ENCODE measurements at regions not wholly inside any gene's neighbourhood (a gene's known extent, or its start where the extent isn't known, plus 50 kb on each side); places are given as distances from the start of the nearest gene placed in this dataset.

GRCh38 chr13:31056644-31057271, 104.9 kb downstream of the HSPH1 start:
- no peak for TF ChIP-seq CTCF (IDR thresholded peaks at IDR 0.05; ENCODE audit: borderline replicate concordance, control extremely low read depth, extremely low read depth, insufficient read depth, missing control alignments)
- in situ Hi-C loops (cut with MboI; ENCODE audit: low sequenced_read_pairs, unreplicated experiment) = no loop called here
- no peak for DNase-seq (ENCODE audit: low spot score)

- TF ChIP-seq CTCF (IDR thresholded peaks at IDR 0.05; ENCODE audit: borderline replicate concordance, control extremely low read depth, extremely low read depth, insufficient read depth, missing control alignments) = no peak
- no peak for DNase-seq (ENCODE audit: low spot score)
- in situ Hi-C loops (cut with MboI; ENCODE audit: low sequenced_read_pairs, unreplicated experiment) = no loop called here
Measured at GRCh38 chr13:31055589-31055988, 106.1 kb downstream of the HSPH1 start.

GRCh38 chr13:31054632-31055031, 107.1 kb downstream of the HSPH1 start:
- in situ Hi-C loops (cut with MboI; ENCODE audit: low sequenced_read_pairs, unreplicated experiment) = no loop called here
- no peak for DNase-seq (ENCODE audit: low spot score)
- TF ChIP-seq CTCF (IDR thresholded peaks at IDR 0.05; ENCODE audit: borderline replicate concordance, control extremely low read depth, extremely low read depth, insufficient read depth, missing control alignments) = no peak

- no peak for TF ChIP-seq CTCF (IDR thresholded peaks at IDR 0.05; ENCODE audit: borderline replicate concordance, control extremely low read depth, extremely low read depth, insufficient read depth, missing control alignments)
- DNase-seq (ENCODE audit: low spot score) = no peak
- in situ Hi-C loops (cut with MboI; ENCODE audit: low sequenced_read_pairs, unreplicated experiment) = no loop called here
Measured at GRCh38 chr13:31053896-31054295, 107.8 kb downstream of the HSPH1 start.

- no peak for TF ChIP-seq CTCF (IDR thresholded peaks at IDR 0.05; ENCODE audit: borderline replicate concordance, control extremely low read depth, extremely low read depth, insufficient read depth, missing control alignments)
- in situ Hi-C loops (cut with MboI; ENCODE audit: low sequenced_read_pairs, unreplicated experiment) = no loop called here
- no peak for DNase-seq (ENCODE audit: low spot score)
Measured at GRCh38 chr13:31053091-31053490, 108.6 kb downstream of the HSPH1 start.

- in situ Hi-C loops (cut with MboI; ENCODE audit: low sequenced_read_pairs, unreplicated experiment) = no loop called here
- no peak for DNase-seq (ENCODE audit: low spot score)
- TF ChIP-seq CTCF (IDR thresholded peaks at IDR 0.05; ENCODE audit: borderline replicate concordance, control extremely low read depth, extremely low read depth, insufficient read depth, missing control alignments) = no peak
Measured at GRCh38 chr13:31052478-31052877, 109.2 kb downstream of the HSPH1 start.

Data from GM13976 (cell line).